WTC11 (cell line): ENCODE measurements at regions not wholly inside any gene's neighbourhood (a gene's known extent, or its start where the extent isn't known, plus 50 kb on each side); places are given as distances from the start of the nearest gene placed in this dataset.

Experiments
- ATAC-seq: fragments of 200-7000 bp; cut with Tn5 transposase; 2 replicates; pipeline ENCODE4 v1.10.0; 2021; ENCODE audit warnings: mild to moderate bottlenecking, moderate library complexity
- CTCF ChIA-PET: fragments of 300-600 bp; sonication (Branson Sonifier 250); formaldehyde crosslinking; loops from one replicate; lab custom pipeline; 2021; ENCODE audit warnings: antibody characterized with exemption; lab: Charles Lee
- POLR2A ChIA-PET: fragments of 350-600 bp; sonication (Branson Sonifier 250); formaldehyde crosslinking; loops from one replicate; lab custom pipeline; 2021; ENCODE audit warnings: antibody characterized with exemption; lab: Charles Lee
- DNase-seq: peaks from one replicate; pipeline ENCODE4 v3.0.0; 2021; ENCODE audit warnings: low spot score
- H3K27ac Mint-ChIP-seq: 2 replicates; pipeline ENCODE4 v1.8.0; 2021; ENCODE audit warnings: mixed read lengths
- H3K27me3 Mint-ChIP-seq: 2 replicates; pipeline ENCODE4 v1.8.0; 2021; ENCODE audit warnings: low read depth, mild to moderate bottlenecking, moderate library complexity, mixed read lengths
- H3K36me3 Mint-ChIP-seq: 2 replicates; pipeline ENCODE4 v1.8.0; 2021; ENCODE audit warnings: mixed read lengths
- H3K4me1 Mint-ChIP-seq: 2 replicates; pipeline ENCODE4 v1.8.0; 2022; ENCODE audit warnings: mixed read lengths
- H3K4me3 Mint-ChIP-seq: 2 replicates; pipeline ENCODE4 v1.8.0; 2021; ENCODE audit warnings: mild to moderate bottlenecking, moderate library complexity, mixed read lengths
- H3K9me3 Mint-ChIP-seq: 2 replicates; pipeline ENCODE4 v1.8.0; 2021; ENCODE audit warnings: mixed read lengths
- FOXJ3 ChIP-seq: sonication (generic); formaldehyde crosslinking; IDR thresholded peaks from 2 replicates; pipeline ENCODE4 v1.9.0; 2021; ENCODE audit warnings: missing genetic modification reagents, mild to moderate bottlenecking, borderline replicate concordance
- JAZF1 ChIP-seq: fragments of 250-450 bp; sonication (Bioruptor Pico); IDR thresholded peaks from 2 replicates; pipeline ENCODE4 v1.9.0; 2021; ENCODE audit warnings: moderate library complexity, mild to moderate bottlenecking, inconsistent platforms
- NR2C2 ChIP-seq: sonication (generic); formaldehyde crosslinking; IDR thresholded peaks from 2 replicates; pipeline ENCODE4 v1.8.0; 2022; ENCODE audit warnings: mild to moderate bottlenecking, missing genetic modification reagents
- SMAD4 ChIP-seq: sonication (generic); formaldehyde crosslinking; IDR thresholded peaks from 2 replicates; pipeline ENCODE4 v1.8.0; 2022; ENCODE audit warnings: mild to moderate bottlenecking, missing genetic modification reagents
- TEAD1 ChIP-seq: sonication (generic); formaldehyde crosslinking; IDR thresholded peaks from 2 replicates; pipeline ENCODE4 v1.8.0; 2022; ENCODE audit warnings: mild to moderate bottlenecking, missing genetic modification reagents
- TEAD4 ChIP-seq: sonication (generic); formaldehyde crosslinking; IDR thresholded peaks from 2 replicates; pipeline ENCODE4 v1.8.0; 2022; ENCODE audit warnings: mild to moderate bottlenecking, missing genetic modification reagents
- TP53 ChIP-seq: sonication (generic); formaldehyde crosslinking; IDR thresholded peaks from 2 replicates; pipeline ENCODE4 v1.8.1; 2023; ENCODE audit warnings: mild to moderate bottlenecking, missing genetic modification reagents
- ZNF263 ChIP-seq: sonication (generic); formaldehyde crosslinking; IDR thresholded peaks from 2 replicates; pipeline ENCODE4 v1.8.1; 2022; ENCODE audit warnings: low read depth, mild to moderate bottlenecking, moderate library complexity, missing genetic modification reagents
- ZNF671 ChIP-seq: fragments of 250-450 bp; sonication (Bioruptor Pico); IDR thresholded peaks from 2 replicates; pipeline ENCODE4 v1.8.0; 2021; ENCODE audit warnings: mild to moderate bottlenecking
- TF ChIP-seq, protein P1 (sequence below): sonication (generic); formaldehyde crosslinking; IDR thresholded peaks from 2 replicates; pipeline ENCODE4 v1.8.0; 2023; ENCODE audit warnings: missing genetic modification reagents, mild to moderate bottlenecking, borderline replicate concordance
- TF ChIP-seq, protein P2 (sequence below): fragments of 250-450 bp; sonication (Bioruptor Pico); IDR thresholded peaks from 2 replicates; pipeline ENCODE4 v1.8.0; 2021; ENCODE audit warnings: mild to moderate bottlenecking
- TF ChIP-seq, protein P3 (sequence below): sonication (generic); formaldehyde crosslinking; IDR thresholded peaks from 2 replicates; pipeline ENCODE4 v1.8.1; 2023; ENCODE audit warnings: mild to moderate bottlenecking, missing genetic modification reagents, borderline replicate concordance
- TF ChIP-seq, protein P4 (sequence below): fragments of 200-600 bp; IDR thresholded peaks from 2 replicates; pipeline ENCODE4 v1.8.0; 2022; ENCODE audit warnings: antibody characterized with exemption
- TF ChIP-seq, protein P5 (sequence below): fragments of 250-450 bp; sonication (Bioruptor Pico); IDR thresholded peaks from 2 replicates; pipeline ENCODE4 v1.9.0; 2021; ENCODE audit warnings: mild to moderate bottlenecking

DNA sequence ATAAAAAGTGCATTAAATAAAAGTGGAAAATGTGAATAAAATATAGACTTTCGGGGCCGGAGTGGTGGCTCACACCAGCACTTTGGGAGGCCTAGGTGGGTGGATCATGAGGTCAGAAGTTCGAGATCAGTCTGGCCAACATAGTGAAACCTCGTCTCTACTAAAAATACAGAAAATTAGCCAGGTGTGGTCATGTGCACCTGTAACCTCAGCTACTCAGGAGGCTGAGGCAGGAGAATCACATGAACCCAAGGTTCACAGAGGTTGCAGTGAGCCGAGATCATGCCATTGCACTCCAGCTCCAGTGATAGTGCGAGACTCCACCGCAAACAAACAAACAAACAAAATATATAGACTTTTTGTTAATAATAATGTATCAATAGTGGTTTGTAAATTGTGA, 293.6 kb upstream of the TRAM1L1 start (continued):
- TF ChIP-seq, protein P1, sequence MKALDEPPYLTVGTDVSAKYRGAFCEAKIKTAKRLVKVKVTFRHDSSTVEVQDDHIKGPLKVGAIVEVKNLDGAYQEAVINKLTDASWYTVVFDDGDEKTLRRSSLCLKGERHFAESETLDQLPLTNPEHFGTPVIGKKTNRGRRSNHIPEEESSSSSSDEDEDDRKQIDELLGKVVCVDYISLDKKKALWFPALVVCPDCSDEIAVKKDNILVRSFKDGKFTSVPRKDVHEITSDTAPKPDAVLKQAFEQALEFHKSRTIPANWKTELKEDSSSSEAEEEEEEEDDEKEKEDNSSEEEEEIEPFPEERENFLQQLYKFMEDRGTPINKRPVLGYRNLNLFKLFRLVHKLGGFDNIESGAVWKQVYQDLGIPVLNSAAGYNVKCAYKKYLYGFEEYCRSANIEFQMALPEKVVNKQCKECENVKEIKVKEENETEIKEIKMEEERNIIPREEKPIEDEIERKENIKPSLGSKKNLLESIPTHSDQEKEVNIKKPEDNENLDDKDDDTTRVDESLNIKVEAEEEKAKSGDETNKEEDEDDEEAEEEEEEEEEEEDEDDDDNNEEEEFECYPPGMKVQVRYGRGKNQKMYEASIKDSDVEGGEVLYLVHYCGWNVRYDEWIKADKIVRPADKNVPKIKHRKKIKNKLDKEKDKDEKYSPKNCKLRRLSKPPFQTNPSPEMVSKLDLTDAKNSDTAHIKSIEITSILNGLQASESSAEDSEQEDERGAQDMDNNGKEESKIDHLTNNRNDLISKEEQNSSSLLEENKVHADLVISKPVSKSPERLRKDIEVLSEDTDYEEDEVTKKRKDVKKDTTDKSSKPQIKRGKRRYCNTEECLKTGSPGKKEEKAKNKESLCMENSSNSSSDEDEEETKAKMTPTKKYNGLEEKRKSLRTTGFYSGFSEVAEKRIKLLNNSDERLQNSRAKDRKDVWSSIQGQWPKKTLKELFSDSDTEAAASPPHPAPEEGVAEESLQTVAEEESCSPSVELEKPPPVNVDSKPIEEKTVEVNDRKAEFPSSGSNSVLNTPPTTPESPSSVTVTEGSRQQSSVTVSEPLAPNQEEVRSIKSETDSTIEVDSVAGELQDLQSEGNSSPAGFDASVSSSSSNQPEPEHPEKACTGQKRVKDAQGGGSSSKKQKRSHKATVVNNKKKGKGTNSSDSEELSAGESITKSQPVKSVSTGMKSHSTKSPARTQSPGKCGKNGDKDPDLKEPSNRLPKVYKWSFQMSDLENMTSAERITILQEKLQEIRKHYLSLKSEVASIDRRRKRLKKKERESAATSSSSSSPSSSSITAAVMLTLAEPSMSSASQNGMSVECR (CRISPR knock-in tag), result no peak
- no peak for TF ChIP-seq TEAD4 (CRISPR knock-in tag)
- TF ChIP-seq, protein P2, sequence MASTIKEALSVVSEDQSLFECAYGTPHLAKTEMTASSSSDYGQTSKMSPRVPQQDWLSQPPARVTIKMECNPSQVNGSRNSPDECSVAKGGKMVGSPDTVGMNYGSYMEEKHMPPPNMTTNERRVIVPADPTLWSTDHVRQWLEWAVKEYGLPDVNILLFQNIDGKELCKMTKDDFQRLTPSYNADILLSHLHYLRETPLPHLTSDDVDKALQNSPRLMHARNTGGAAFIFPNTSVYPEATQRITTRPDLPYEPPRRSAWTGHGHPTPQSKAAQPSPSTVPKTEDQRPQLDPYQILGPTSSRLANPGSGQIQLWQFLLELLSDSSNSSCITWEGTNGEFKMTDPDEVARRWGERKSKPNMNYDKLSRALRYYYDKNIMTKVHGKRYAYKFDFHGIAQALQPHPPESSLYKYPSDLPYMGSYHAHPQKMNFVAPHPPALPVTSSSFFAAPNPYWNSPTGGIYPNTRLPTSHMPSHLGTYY (CRISPR knock-in tag), result no peak
- no peak for TF ChIP-seq TEAD1 (CRISPR knock-in tag)
- TF ChIP-seq, protein P3, sequence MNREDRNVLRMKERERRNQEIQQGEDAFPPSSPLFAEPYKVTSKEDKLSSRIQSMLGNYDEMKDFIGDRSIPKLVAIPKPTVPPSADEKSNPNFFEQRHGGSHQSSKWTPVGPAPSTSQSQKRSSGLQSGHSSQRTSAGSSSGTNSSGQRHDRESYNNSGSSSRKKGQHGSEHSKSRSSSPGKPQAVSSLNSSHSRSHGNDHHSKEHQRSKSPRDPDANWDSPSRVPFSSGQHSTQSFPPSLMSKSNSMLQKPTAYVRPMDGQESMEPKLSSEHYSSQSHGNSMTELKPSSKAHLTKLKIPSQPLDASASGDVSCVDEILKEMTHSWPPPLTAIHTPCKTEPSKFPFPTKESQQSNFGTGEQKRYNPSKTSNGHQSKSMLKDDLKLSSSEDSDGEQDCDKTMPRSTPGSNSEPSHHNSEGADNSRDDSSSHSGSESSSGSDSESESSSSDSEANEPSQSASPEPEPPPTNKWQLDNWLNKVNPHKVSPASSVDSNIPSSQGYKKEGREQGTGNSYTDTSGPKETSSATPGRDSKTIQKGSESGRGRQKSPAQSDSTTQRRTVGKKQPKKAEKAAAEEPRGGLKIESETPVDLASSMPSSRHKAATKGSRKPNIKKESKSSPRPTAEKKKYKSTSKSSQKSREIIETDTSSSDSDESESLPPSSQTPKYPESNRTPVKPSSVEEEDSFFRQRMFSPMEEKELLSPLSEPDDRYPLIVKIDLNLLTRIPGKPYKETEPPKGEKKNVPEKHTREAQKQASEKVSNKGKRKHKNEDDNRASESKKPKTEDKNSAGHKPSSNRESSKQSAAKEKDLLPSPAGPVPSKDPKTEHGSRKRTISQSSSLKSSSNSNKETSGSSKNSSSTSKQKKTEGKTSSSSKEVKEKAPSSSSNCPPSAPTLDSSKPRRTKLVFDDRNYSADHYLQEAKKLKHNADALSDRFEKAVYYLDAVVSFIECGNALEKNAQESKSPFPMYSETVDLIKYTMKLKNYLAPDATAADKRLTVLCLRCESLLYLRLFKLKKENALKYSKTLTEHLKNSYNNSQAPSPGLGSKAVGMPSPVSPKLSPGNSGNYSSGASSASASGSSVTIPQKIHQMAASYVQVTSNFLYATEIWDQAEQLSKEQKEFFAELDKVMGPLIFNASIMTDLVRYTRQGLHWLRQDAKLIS (CRISPR knock-in tag), result no peak
- no peak for TF ChIP-seq SMAD4 (CRISPR knock-in tag)
- TF ChIP-seq, protein P4, sequence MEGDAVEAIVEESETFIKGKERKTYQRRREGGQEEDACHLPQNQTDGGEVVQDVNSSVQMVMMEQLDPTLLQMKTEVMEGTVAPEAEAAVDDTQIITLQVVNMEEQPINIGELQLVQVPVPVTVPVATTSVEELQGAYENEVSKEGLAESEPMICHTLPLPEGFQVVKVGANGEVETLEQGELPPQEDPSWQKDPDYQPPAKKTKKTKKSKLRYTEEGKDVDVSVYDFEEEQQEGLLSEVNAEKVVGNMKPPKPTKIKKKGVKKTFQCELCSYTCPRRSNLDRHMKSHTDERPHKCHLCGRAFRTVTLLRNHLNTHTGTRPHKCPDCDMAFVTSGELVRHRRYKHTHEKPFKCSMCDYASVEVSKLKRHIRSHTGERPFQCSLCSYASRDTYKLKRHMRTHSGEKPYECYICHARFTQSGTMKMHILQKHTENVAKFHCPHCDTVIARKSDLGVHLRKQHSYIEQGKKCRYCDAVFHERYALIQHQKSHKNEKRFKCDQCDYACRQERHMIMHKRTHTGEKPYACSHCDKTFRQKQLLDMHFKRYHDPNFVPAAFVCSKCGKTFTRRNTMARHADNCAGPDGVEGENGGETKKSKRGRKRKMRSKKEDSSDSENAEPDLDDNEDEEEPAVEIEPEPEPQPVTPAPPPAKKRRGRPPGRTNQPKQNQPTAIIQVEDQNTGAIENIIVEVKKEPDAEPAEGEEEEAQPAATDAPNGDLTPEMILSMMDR, result no peak

DNA sequence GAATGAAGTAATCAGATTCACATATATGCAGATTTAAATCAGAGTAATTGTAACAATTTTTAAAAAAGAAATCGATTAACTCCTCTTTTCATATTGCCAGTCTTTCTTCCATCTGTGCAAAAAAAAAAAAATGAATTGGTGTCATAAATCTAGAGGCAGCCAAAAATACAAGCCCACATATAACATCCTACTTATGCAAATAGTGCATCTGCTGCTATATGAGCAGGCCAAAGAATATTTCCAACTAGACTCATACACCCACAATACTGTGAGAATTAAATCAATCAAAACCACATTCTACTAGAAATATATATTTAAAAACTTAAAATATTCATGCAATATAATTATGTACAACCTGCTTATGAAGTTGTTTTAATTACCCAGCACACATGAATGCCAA, 298.1 kb upstream of the TRAM1L1 start:
- DNase-seq (no peak), ATAC-seq (no peak)
- Mint-ChIP-seq H3K36me3 (no peaks in the 10 kb centered on the region), H3K27me3 (no peaks in the 10 kb centered on the region), H3K27ac (no peak overlapping the region), H3K9me3 (no peaks in the 10 kb centered on the region), H3K4me1 (no peaks in the 10 kb centered on the region), H3K4me3 (no peak overlapping the region)
- ChIA-PET CTCF (no interaction called here), POLR2A (no interaction called here)
- TF ChIP-seq JAZF1 (CRISPR knock-in tag) (no peak), NR2C2 (CRISPR knock-in tag) (no peak), FOXJ3 (no peak), TP53 (no peak), ZNF263 (CRISPR knock-in tag) (no peak), ZNF671 (no peak)
- TF ChIP-seq, protein P4, result no peak
- TF ChIP-seq, protein P5, sequence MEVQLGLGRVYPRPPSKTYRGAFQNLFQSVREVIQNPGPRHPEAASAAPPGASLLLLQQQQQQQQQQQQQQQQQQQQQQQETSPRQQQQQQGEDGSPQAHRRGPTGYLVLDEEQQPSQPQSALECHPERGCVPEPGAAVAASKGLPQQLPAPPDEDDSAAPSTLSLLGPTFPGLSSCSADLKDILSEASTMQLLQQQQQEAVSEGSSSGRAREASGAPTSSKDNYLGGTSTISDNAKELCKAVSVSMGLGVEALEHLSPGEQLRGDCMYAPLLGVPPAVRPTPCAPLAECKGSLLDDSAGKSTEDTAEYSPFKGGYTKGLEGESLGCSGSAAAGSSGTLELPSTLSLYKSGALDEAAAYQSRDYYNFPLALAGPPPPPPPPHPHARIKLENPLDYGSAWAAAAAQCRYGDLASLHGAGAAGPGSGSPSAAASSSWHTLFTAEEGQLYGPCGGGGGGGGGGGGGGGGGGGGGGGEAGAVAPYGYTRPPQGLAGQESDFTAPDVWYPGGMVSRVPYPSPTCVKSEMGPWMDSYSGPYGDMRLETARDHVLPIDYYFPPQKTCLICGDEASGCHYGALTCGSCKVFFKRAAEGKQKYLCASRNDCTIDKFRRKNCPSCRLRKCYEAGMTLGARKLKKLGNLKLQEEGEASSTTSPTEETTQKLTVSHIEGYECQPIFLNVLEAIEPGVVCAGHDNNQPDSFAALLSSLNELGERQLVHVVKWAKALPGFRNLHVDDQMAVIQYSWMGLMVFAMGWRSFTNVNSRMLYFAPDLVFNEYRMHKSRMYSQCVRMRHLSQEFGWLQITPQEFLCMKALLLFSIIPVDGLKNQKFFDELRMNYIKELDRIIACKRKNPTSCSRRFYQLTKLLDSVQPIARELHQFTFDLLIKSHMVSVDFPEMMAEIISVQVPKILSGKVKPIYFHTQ, result no peak
- TF ChIP-seq, protein P3 (CRISPR knock-in tag), result no peak
